T-helper 17 cell (primary cell): ENCODE measurements at regions not wholly inside any gene's neighbourhood (a gene's known extent, or its start where the extent isn't known, plus 50 kb on each side); places are given as distances from the start of the nearest gene placed in this dataset.

Experiments used
- ATAC-seq: fragments of 150-1000 bp; cut with Tn5 transposase; 2 replicates; pipeline ENCODE4 v1.10.0; 2021; ENCODE audit warnings: mild to moderate bottlenecking, moderate library complexity
- DNase-seq, 3 donors: peaks; one replicate each; pipeline versions ENCODE4 v3.0.0 to v3.0.0-alpha.2; 2020 to 2021
- H3K9me3 ChIP-seq: one replicate; pipeline ENCODE4 v1.7.0; 2013; ENCODE audit warnings: low read length, mild to moderate bottlenecking; ENCODE audit not compliant: control insufficient read depth, poor library complexity, severe bottlenecking
- H3K27ac Mint-ChIP-seq: one replicate; pipeline ENCODE4 v1.8.0; 2022; ENCODE audit warnings: mild to moderate bottlenecking, moderate library complexity, mixed read lengths
- H3K27me3 Mint-ChIP-seq: one replicate; pipeline ENCODE4 v1.8.0; 2022; ENCODE audit warnings: mixed read lengths
- H3K36me3 Mint-ChIP-seq: one replicate; pipeline ENCODE4 v1.8.0; 2022; ENCODE audit warnings: low read depth, mixed read lengths
- H3K4me1 Mint-ChIP-seq: one replicate; pipeline ENCODE4 v1.8.0; 2022; ENCODE audit warnings: mild to moderate bottlenecking, mixed read lengths
- H3K4me3 Mint-ChIP-seq: one replicate; pipeline ENCODE4 v1.8.0; 2022; ENCODE audit warnings: mild to moderate bottlenecking, moderate library complexity, mixed read lengths

GRCh38 chrX:13266641-13267345 is 53.1 kb downstream of the ATXN3L start:
- no peaks in the 10 kb centered on the region for H3K4me1 Mint-ChIP-seq
- H3K4me3 Mint-ChIP-seq = no peak overlapping the region
- H3K27ac Mint-ChIP-seq = no peak overlapping the region
- no peaks in the 10 kb centered on the region for H3K36me3 Mint-ChIP-seq
- ATAC-seq = no peak
- no peak for DNase-seq
- H3K9me3 ChIP-seq = no peaks in the 10 kb centered on the region
- no peaks in the 10 kb centered on the region for H3K27me3 Mint-ChIP-seq

GRCh38 chrX:13265549-13266132 is 54.2 kb downstream of the ATXN3L start:
- DNase-seq = no peak
- H3K9me3 ChIP-seq = no peaks in the 10 kb centered on the region
- no peaks in the 10 kb centered on the region for H3K4me1 Mint-ChIP-seq
- ATAC-seq = no peak
- H3K27ac Mint-ChIP-seq = no peak overlapping the region
- H3K27me3 Mint-ChIP-seq = no peaks in the 10 kb centered on the region
- H3K4me3 Mint-ChIP-seq = no peak overlapping the region
- H3K36me3 Mint-ChIP-seq = no peaks in the 10 kb centered on the region

GRCh38 chrX:13265111-13265510 is 54.7 kb downstream of the ATXN3L start:
- H3K9me3 ChIP-seq = no peaks in the 10 kb centered on the region
- Mint-ChIP-seq H3K36me3 (no peaks in the 10 kb centered on the region), H3K4me1 (no peaks in the 10 kb centered on the region), H3K27ac (no peak overlapping the region), H3K4me3 (no peak overlapping the region), H3K27me3 (no peaks in the 10 kb centered on the region)
- ATAC-seq (no peak), DNase-seq (no peak)

- DNase-seq = no peak
- Mint-ChIP-seq H3K4me1 (no peaks in the 10 kb centered on the region), H3K4me3 (no peak overlapping the region), H3K27me3 (no peaks in the 10 kb centered on the region), H3K36me3 (no peaks in the 10 kb centered on the region), H3K27ac (no peak overlapping the region)
- ATAC-seq = no peak
- no peaks in the 10 kb centered on the region for H3K9me3 ChIP-seq
These were observed 56.1 kb downstream of the ATXN3L start for GRCh38 chrX:13263560-13264251.

GRCh38 chrX:13261348-13261747 is 58.5 kb downstream of the ATXN3L start:
- no peak overlapping the region for H3K4me3 Mint-ChIP-seq
- no peaks in the 10 kb centered on the region for H3K36me3 Mint-ChIP-seq
- H3K4me1 Mint-ChIP-seq = no peaks in the 10 kb centered on the region
- no peak for DNase-seq
- ATAC-seq = no peak
- H3K9me3 ChIP-seq = no peaks in the 10 kb centered on the region
- H3K27me3 Mint-ChIP-seq = no peaks in the 10 kb centered on the region
- no peak overlapping the region for H3K27ac Mint-ChIP-seq

GRCh38 chrX:13260598-13260997 is 59.3 kb downstream of the ATXN3L start:
- Mint-ChIP-seq H3K4me1 (no peaks in the 10 kb centered on the region), H3K27me3 (no peaks in the 10 kb centered on the region), H3K36me3 (no peaks in the 10 kb centered on the region), H3K4me3 (no peak overlapping the region), H3K27ac (no peak overlapping the region)
- ATAC-seq = no peak
- H3K9me3 ChIP-seq = no peaks in the 10 kb centered on the region
- DNase-seq = no peak

- ATAC-seq (no peak), DNase-seq (no peak)
- Mint-ChIP-seq H3K27ac (no peak overlapping the region), H3K36me3 (no peaks in the 10 kb centered on the region), H3K4me3 (no peak overlapping the region), H3K27me3 (no peaks in the 10 kb centered on the region), H3K4me1 (no peaks in the 10 kb centered on the region)
- H3K9me3 ChIP-seq = no peaks in the 10 kb centered on the region
These were observed 61.1 kb downstream of the ATXN3L start for GRCh38 chrX:13258725-13259124.

GRCh38 chrX:13258052-13258444 is 61.8 kb downstream of the ATXN3L start:
- no peaks in the 10 kb centered on the region for H3K27me3 Mint-ChIP-seq
- no peaks in the 10 kb centered on the region for H3K9me3 ChIP-seq
- no peak overlapping the region for H3K27ac Mint-ChIP-seq
- DNase-seq = no peak
- H3K4me3 Mint-ChIP-seq = no peak overlapping the region
- H3K36me3 Mint-ChIP-seq = no peaks in the 10 kb centered on the region
- ATAC-seq = no peak
- H3K4me1 Mint-ChIP-seq = peaks cover 2% of the 10 kb centered on the region

GRCh38 chrX:13257223-13258051 is 62.4 kb downstream of the ATXN3L start:
- peaks cover 2% of the 10 kb centered on the region for H3K4me1 Mint-ChIP-seq
- H3K36me3 Mint-ChIP-seq = no peaks in the 10 kb centered on the region
- no peaks in the 10 kb centered on the region for H3K27me3 Mint-ChIP-seq
- DNase-seq (no peak), ATAC-seq (peak; percentile 51)
- no peaks in the 10 kb centered on the region for H3K9me3 ChIP-seq
- H3K27ac Mint-ChIP-seq = no peak overlapping the region
- H3K4me3 Mint-ChIP-seq = no peak overlapping the region

- H3K9me3 ChIP-seq = no peaks in the 10 kb centered on the region
- H3K36me3 Mint-ChIP-seq = no peaks in the 10 kb centered on the region
- H3K4me1 Mint-ChIP-seq = peaks cover 2% of the 10 kb centered on the region
- DNase-seq = no peak
- no peak overlapping the region for H3K4me3 Mint-ChIP-seq
- H3K27me3 Mint-ChIP-seq = no peaks in the 10 kb centered on the region
- no peak overlapping the region for H3K27ac Mint-ChIP-seq
- ATAC-seq = no peak
These were observed 63.2 kb downstream of the ATXN3L start for GRCh38 chrX:13256603-13257002.

GRCh38 chrX:13254870-13255269 is 65.0 kb downstream of the ATXN3L start:
- Mint-ChIP-seq H3K36me3 (no peaks in the 10 kb centered on the region), H3K27ac (no peak overlapping the region), H3K4me1 (peaks cover 2% of the 10 kb centered on the region), H3K27me3 (no peaks in the 10 kb centered on the region), H3K4me3 (no peak overlapping the region)
- H3K9me3 ChIP-seq = no peaks in the 10 kb centered on the region
- DNase-seq (no peak), ATAC-seq (no peak)

GRCh38 chrX:13254076-13254785 is 65.6 kb downstream of the ATXN3L start:
- no peaks in the 10 kb centered on the region for H3K27me3 Mint-ChIP-seq
- ATAC-seq = no peak
- no peaks in the 10 kb centered on the region for H3K9me3 ChIP-seq
- H3K36me3 Mint-ChIP-seq = no peaks in the 10 kb centered on the region
- H3K27ac Mint-ChIP-seq = no peak overlapping the region
- no peak for DNase-seq
- no peak overlapping the region for H3K4me3 Mint-ChIP-seq
- H3K4me1 Mint-ChIP-seq = peaks cover 2% of the 10 kb centered on the region

GRCh38 chrX:13253223-13253622 is 66.6 kb downstream of the ATXN3L start:
- ATAC-seq = no peak
- DNase-seq = no peak
- Mint-ChIP-seq H3K27ac (no peak overlapping the region), H3K4me3 (no peak overlapping the region), H3K4me1 (peaks cover 2% of the 10 kb centered on the region), H3K27me3 (no peaks in the 10 kb centered on the region), H3K36me3 (no peaks in the 10 kb centered on the region)
- H3K9me3 ChIP-seq = no peaks in the 10 kb centered on the region
